NOMO-1 treated with dmso at 0.1 percent for 144 hours (cell line): ENCODE measurements at regions not wholly inside any gene's neighbourhood (a gene's known extent, or its start where the extent isn't known, plus 50 kb on each side); places are given as distances from the start of the nearest gene placed in this dataset.

ENCODE experiments used
- DNase-seq: peaks from one replicate; lab custom pipeline; 2025; ENCODE audit not compliant: unreplicated experiment; lab: John Stamatoyannopoulos, UW

DNA sequence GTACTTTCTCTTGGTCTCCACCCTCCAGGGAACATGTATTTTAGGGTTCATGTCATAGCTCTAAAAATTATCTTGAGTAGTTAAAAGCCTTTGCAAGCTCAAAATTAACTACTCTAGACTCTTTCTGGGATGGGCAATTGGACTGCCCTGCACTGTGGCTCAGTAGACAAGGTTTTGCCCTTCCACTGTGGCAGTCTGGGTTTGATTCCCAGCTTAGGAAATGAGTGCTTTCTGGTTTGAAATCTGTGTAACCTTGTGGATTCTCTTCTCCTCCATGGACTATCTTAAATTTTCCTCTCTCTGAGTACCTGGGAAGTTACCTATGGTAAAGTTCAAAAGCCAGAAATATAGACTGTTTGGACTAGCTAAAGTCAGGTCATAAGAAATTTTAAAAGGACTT, 94.6 kb upstream of the UST start:
- no peak for DNase-seq

DNA sequence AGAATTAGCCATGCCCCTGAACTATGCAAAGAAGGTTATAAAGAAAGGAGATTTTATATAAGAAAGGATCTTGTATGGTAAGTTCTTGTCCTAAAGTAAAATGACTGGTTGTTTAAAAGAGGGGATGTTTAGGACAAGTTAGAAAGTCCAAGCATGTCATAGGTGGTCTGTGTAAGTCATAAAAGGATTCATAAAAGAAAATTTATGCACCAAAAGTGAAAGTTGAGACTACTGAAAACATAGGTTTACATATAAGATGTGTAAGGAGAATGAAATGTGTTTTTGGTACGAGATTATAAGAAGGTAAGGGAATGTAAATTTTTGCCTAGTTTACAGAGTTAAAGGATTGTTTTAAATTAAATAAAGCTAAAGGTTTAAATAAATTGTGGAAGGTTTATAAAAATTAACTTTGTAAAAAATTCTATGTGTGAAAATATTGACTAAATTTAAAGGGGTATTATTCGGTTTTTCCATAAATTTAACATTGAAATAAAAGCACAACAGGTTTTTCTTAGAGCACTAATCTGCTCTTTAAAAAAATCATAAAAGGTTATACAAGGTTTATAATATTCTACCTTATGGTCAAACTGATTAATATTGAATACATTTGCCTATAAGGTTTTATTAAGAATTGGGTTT, 93.6 kb upstream of the UST start:
- no peak for DNase-seq

DNA sequence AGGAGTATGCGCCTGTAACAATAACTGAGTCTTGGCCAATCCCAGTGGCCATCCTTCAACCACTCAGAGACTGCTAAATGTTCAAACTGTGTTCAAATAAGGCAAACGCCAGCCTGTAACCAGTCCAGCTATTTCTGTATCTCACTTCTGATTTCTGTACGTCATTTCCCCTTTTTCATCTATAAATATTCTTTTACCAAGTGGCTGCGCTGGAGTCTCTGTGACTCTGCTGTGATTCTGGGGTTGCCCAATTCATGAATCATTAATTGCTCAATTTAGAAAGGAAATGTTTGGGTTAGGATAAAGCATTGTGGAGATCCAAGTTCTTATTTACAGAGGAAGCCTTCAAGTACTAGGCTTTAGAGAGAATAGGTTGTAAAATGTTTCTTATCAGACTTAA, 89.8 kb upstream of the UST start:
- DNase-seq, result peak; percentile 86

DNA sequence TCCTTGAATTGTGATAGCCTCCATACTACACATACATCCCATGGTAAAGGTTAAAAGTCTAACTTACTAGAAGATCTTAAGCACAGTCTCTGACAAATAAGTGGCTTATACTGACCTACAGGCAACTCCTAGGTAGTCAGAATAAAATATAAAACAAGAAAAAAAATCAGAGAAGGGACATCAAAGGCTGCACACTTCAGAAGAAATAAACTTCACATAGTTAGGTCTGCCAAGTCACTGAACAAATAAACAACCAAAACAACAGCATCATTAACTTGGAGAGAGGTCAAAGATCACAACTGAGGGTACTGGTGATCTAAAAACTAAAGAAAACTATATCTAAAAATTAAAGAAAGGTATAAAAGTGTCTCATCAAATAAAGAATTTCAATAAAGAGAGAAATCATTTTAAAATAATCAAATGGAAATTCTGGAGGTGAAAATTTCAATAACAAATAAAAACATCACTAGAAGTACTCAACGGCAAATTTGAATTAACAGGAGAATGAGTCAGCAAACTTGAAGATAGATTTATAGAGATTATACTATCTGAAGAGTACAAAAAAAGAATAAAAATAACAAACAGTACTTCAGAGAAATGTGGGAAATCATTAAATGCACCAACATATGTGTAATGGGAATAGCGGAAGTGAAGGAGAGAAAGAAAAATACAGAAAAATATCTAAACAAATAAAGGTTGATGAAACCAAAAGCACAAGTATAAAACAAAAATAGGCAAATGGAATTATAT, 88.0 kb upstream of the UST start:
- DNase-seq, result no peak

GRCh38 chr6:148667395-148667794, 79.4 kb upstream of the UST start:
- DNase-seq, result no peak

- no peak for DNase-seq
Measured at GRCh38 chr6:148671085-148671484, 75.7 kb upstream of the UST start.

DNA sequence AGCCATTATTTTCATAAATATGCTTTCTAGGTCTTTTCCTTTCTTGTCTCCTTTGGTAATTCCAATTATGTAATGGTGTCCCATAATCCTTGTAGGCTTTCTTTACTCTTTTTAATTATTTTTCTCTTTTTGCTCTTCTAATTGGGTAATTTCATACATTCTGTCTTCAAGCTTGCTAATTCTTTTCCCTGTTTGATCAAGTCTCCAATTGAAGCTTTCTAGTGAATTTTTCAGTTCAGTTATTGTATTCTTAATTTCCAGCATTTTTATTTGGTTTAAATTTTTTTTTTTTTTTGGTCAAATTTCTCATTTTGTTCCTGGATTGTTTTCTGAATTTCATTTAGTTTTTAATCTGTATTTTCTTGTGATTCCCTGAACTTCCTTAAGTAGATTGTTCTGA, 74.9 kb upstream of the UST start:
- DNase-seq, result no peak

DNA sequence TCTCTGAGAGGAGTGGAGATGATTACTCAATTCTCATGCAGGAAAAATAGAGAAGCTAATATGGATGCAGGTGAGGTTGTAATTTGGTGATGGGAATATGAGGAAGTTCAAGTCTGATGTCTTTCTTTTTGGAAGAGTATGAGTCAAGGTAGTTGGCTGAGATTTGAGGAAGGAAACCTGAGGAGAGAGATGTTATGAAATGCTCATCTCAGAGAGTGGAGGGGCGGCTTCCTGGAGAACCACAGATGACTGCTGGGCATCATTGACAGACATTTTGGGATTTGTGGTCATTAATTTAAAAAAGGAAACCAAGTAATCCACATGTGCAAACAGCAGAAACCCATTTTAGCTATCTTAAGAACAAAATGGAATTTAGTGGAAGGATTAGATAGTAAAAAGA, 72.5 kb upstream of the UST start:
- DNase-seq, result no peak

GRCh38 chr6:148677594-148678476, 69.0 kb upstream of the UST start:
- DNase-seq, result peak; percentile 59

- no peak for DNase-seq
Measured at GRCh38 chr6:148678682-148679081, 68.1 kb upstream of the UST start.

GRCh38 chr6:148681666-148682065, 65.2 kb upstream of the UST start:
- DNase-seq, result no peak

- DNase-seq, result no peak
Measured at GRCh38 chr6:148682252-148682651, 64.6 kb upstream of the UST start.

DNA sequence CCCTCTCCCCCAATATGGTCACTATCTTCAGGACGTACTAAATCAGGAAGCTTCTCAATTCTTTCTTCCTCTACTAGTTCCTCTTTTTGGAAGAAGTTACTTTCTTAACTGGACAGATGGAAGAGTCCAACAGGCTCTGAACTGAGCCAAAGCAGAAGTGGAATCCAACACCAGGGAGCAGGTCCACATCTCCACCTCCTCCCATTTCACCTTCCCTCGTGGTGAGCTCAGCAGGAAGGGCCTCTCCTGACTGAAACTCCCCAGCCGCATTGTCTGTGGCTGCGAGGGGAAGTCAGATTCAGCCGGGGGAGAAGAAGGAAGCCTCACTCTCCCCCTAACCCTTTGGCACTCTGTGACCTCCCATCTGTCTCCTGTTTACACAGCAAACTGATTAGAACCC, 63.8 kb upstream of the UST start:
- DNase-seq, result peak; percentile 78

GRCh38 chr6:148689168-148689567, 57.7 kb upstream of the UST start:
- DNase-seq, result no peak

GRCh38 chr6:148693882-148694484, 52.8 kb upstream of the UST start:
- DNase-seq, result peak; percentile 42
